ENCODE measurements at regions not wholly inside any gene's neighbourhood (a gene's known extent, or its start where the extent isn't known, plus 50 kb on each side); places are given as distances from the start of the nearest gene placed in this dataset.

- TF ChIP-seq POLR2A (IDR thresholded peaks at IDR 0.05) = no peak
- TF ChIP-seq, protein P1, sequence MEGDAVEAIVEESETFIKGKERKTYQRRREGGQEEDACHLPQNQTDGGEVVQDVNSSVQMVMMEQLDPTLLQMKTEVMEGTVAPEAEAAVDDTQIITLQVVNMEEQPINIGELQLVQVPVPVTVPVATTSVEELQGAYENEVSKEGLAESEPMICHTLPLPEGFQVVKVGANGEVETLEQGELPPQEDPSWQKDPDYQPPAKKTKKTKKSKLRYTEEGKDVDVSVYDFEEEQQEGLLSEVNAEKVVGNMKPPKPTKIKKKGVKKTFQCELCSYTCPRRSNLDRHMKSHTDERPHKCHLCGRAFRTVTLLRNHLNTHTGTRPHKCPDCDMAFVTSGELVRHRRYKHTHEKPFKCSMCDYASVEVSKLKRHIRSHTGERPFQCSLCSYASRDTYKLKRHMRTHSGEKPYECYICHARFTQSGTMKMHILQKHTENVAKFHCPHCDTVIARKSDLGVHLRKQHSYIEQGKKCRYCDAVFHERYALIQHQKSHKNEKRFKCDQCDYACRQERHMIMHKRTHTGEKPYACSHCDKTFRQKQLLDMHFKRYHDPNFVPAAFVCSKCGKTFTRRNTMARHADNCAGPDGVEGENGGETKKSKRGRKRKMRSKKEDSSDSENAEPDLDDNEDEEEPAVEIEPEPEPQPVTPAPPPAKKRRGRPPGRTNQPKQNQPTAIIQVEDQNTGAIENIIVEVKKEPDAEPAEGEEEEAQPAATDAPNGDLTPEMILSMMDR (IDR thresholded peaks at IDR 0.05 in 4 of 5, conservative IDR thresholded peaks at IDR 0.05 in 1 of 5) = no peak
Measured at GRCh38 chr2:479490-480176, 191.7 kb upstream of the ALKAL2 start.

All from gastrocnemius medialis (tissue), 4 donors.